Caco-2 (cell line): ENCODE measurements at regions not wholly inside any gene's neighbourhood (a gene's known extent, or its start where the extent isn't known, plus 50 kb on each side); places are given as distances from the start of the nearest gene placed in this dataset.

Experiments used
- BruUV-seq: library from RNA; stranded (reverse); fragments of 400-500 nt; replicated peaks from 2 replicates; lab custom pipeline; 2021; lab: Mats Ljungman, UMichigan
- CTCF ChIA-PET: fragments of 300-600 bp; sonication (Branson Sonifier 250); formaldehyde crosslinking; loops from one replicate; lab custom pipeline; 2022; ENCODE audit warnings: antibody characterized with exemption; lab: Charles Lee
- POLR2A ChIA-PET: fragments of 300-600 bp; sonication (Branson Sonifier 250); formaldehyde crosslinking; loops from one replicate; lab custom pipeline; 2022; ENCODE audit warnings: antibody characterized with exemption; lab: Charles Lee
- DNase-seq, 2 experiments: peaks; one replicate each; pipeline versions ENCODE4 v3.0.0 to v3.0.0-alpha.2; 2020 to 2022
- H3K27me3 ChIP-seq: replicated peaks from 2 replicates; pipeline ENCODE4 v1.6.0; 2011; ENCODE audit warnings: low read length; ENCODE audit not compliant: control insufficient read depth, insufficient read depth
- H3K36me3 ChIP-seq: 2 replicates; pipeline ENCODE4 v1.5.1; 2011; ENCODE audit warnings: low read length; ENCODE audit not compliant: control insufficient read depth, insufficient read depth
- H3K4me1 ChIP-seq: fragments of 250-450 bp; sonication (Bioruptor Pico); 2 replicates; pipeline ENCODE4 v1.5.1; 2020; ENCODE audit warnings: mild to moderate bottlenecking
- H3K4me3 ChIP-seq: 2 replicates; pipeline ENCODE4 v1.5.1; 2011; ENCODE audit warnings: low read depth, mild to moderate bottlenecking, control low read depth, low read length
- H3K9me3 ChIP-seq: fragments of 250-450 bp; sonication (Bioruptor Pico); 2 replicates; pipeline ENCODE4 v1.5.1; 2020; ENCODE audit warnings: mild to moderate bottlenecking, moderate library complexity
- H3K27ac Mint-ChIP-seq: one replicate; pipeline ENCODE4 v1.8.0; 2022; ENCODE audit warnings: mixed read lengths; ENCODE audit not compliant: unreplicated experiment
- H3K27me3 Mint-ChIP-seq: one replicate; pipeline ENCODE4 v1.8.0; 2022; ENCODE audit warnings: mixed read lengths; ENCODE audit not compliant: insufficient read depth, unreplicated experiment
- H3K36me3 Mint-ChIP-seq: one replicate; pipeline ENCODE4 v1.8.0; 2022; ENCODE audit warnings: mild to moderate bottlenecking, mixed read lengths; ENCODE audit not compliant: insufficient read depth, unreplicated experiment
- H3K4me1 Mint-ChIP-seq: one replicate; pipeline ENCODE4 v1.8.0; 2022; ENCODE audit warnings: low read depth, mixed read lengths; ENCODE audit not compliant: unreplicated experiment
- H3K4me3 Mint-ChIP-seq: one replicate; pipeline ENCODE4 v1.8.0; 2022; ENCODE audit warnings: mild to moderate bottlenecking, moderate library complexity, mixed read lengths; ENCODE audit not compliant: unreplicated experiment
- H3K9me3 Mint-ChIP-seq: one replicate; pipeline ENCODE4 v1.8.0; 2022; ENCODE audit warnings: mixed read lengths; ENCODE audit not compliant: unreplicated experiment
- CTCF ChIP-seq, 2 experiments: fragments of 200-600 bp in 1 of 2; IDR thresholded peaks; 1 replicate in 1 of 2; 2 replicates in 1 of 2; pipeline versions ENCODE4 v1.5.1 to v1.8.0; 2011 to 2022; ENCODE audit warnings: antibody characterized with exemption in 1 of 2, control low read depth in 1 of 2, inconsistent platforms in 1 of 2, low read depth in 1 of 2, low read length in 1 of 2, mild to moderate bottlenecking in 1 of 2, moderate library complexity in 1 of 2; ENCODE audit not compliant: insufficient read depth in 1 of 2, severe bottlenecking in 1 of 2, unreplicated experiment in 1 of 2
- intact Hi-C: fragments of 100-400 bp; cut with micrococcal nuclease; formaldehyde crosslinking; loops from one replicate; pipeline ENCODE4 v1.10.0; 2022; ENCODE audit not compliant: unreplicated experiment

- H3K9me3 Mint-ChIP-seq, result no peaks in the 10 kb centered on the region
- no TSS peak for BruUV-seq
- intact Hi-C loops, result no loop called here
- TF ChIP-seq CTCF (IDR thresholded peaks at IDR 0.05; ENCODE audit: insufficient read depth in 1 of 2, low read depth in 1 of 2, low read length in 1 of 2, severe bottlenecking in 1 of 2, unreplicated experiment in 1 of 2), result no peak
- no peaks in the 10 kb centered on the region for H3K4me1 Mint-ChIP-seq
- H3K9me3 ChIP-seq, result no peaks in the 10 kb centered on the region
- DNase-seq, result no peak
- no peaks in the 10 kb centered on the region for H3K36me3 Mint-ChIP-seq
- no peaks in the 10 kb centered on the region for H3K4me1 ChIP-seq
- no peak overlapping the region for H3K27ac Mint-ChIP-seq
- H3K4me3 ChIP-seq, result no peak overlapping the region
- H3K4me3 Mint-ChIP-seq, result no peak overlapping the region
- H3K36me3 ChIP-seq, result no peaks in the 10 kb centered on the region
- ChIA-PET POLR2A (no interaction called here), CTCF (no interaction called here)
- no peaks in the 10 kb centered on the region; the same call in 1 of the 2 replicates for H3K27me3 ChIP-seq
- H3K27me3 Mint-ChIP-seq, result peaks cover 3% of the 10 kb centered on the region
Measured at GRCh38 chr13:47299304-47299703, 402.5 kb upstream of the HTR2A start.

DNA sequence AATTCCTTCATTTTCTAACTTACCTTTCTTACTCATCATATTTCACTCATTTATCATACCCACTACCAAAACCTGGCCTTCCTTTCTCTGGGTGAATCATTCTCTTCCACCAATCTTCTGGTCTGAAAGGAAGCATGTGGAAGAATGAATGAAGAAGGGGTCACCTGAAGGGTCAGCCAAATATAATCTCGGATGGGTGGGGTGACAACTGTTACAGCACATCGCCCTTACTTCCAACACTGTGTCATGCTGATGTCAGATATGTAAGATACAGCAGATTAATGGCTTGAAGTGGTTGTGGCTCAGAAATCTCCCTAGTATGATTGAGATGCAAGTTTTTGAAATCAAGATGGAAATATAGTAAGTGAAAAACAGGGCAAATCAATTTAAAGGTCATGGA lies 401.7 kb upstream of the HTR2A start:
- no peaks in the 10 kb centered on the region for H3K36me3 ChIP-seq
- ChIA-PET POLR2A (no interaction called here), CTCF (no interaction called here)
- no peak for DNase-seq
- Mint-ChIP-seq H3K27ac (no peak overlapping the region), H3K27me3 (peaks cover 4% of the 10 kb centered on the region), H3K36me3 (no peaks in the 10 kb centered on the region), H3K4me3 (no peak overlapping the region), H3K4me1 (no peaks in the 10 kb centered on the region), H3K9me3 (no peaks in the 10 kb centered on the region)
- no peak for TF ChIP-seq CTCF (IDR thresholded peaks at IDR 0.05; ENCODE audit: insufficient read depth in 1 of 2, low read depth in 1 of 2, low read length in 1 of 2, severe bottlenecking in 1 of 2, unreplicated experiment in 1 of 2)
- no peak overlapping the region for H3K4me3 ChIP-seq
- H3K9me3 ChIP-seq, result no peaks in the 10 kb centered on the region
- no peaks in the 10 kb centered on the region; the same call in 1 of the 2 replicates for H3K27me3 ChIP-seq
- intact Hi-C loops, result no loop called here
- BruUV-seq, result no TSS peak
- no peaks in the 10 kb centered on the region for H3K4me1 ChIP-seq

DNA sequence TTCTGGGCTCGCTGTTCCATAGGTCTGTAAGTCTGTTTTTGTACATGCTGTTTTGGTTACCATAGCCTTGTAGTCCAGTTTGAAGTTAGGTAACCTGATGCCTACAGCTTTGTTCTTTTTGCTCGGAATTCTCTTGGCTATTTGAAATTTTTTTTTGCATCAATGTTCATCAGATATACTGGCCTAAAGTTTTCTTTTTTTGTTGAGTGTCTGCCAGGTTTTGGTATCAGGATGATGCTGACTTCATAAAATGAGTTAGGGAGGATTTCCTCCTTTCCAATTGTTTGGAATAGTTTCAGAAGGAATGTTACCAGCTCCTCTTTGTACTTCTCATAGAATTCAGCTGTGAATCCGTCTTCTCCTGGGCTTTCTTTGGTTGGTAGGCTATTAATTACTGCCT lies 397.8 kb upstream of the HTR2A start:
- Mint-ChIP-seq H3K36me3 (no peaks in the 10 kb centered on the region), H3K4me3 (no peak overlapping the region), H3K27me3 (peaks cover 6% of the 10 kb centered on the region), H3K4me1 (no peaks in the 10 kb centered on the region), H3K9me3 (no peaks in the 10 kb centered on the region), H3K27ac (no peak overlapping the region)
- DNase-seq, result no peak
- H3K27me3 ChIP-seq, result no peaks in the 10 kb centered on the region; the same call in 1 of the 2 replicates
- H3K9me3 ChIP-seq, result no peaks in the 10 kb centered on the region
- POLR2A ChIA-PET, result no interaction called here
- no peaks in the 10 kb centered on the region for H3K4me1 ChIP-seq
- no peaks in the 10 kb centered on the region for H3K36me3 ChIP-seq
- intact Hi-C loops, result no loop called here
- no peak for TF ChIP-seq CTCF (IDR thresholded peaks at IDR 0.05; ENCODE audit: insufficient read depth in 1 of 2, low read depth in 1 of 2, low read length in 1 of 2, severe bottlenecking in 1 of 2, unreplicated experiment in 1 of 2)
- BruUV-seq, result no TSS peak
- CTCF ChIA-PET, result no interaction called here
- no peak overlapping the region for H3K4me3 ChIP-seq
